ENCODE measurements at regions not wholly inside any gene's neighbourhood (a gene's known extent, or its start where the extent isn't known, plus 50 kb on each side); places are given as distances from the start of the nearest gene placed in this dataset.
A peak's percentile ranks its signal among the peaks of the same experiment; 100 is the strongest.

- DNase-seq (ENCODE audit: low spot score) (no peak), FAIRE-seq (no peak)
Observed at GRCh38 chr17:62882878-62883277, 74.8 kb upstream of the MARCHF10 start.

DNA sequence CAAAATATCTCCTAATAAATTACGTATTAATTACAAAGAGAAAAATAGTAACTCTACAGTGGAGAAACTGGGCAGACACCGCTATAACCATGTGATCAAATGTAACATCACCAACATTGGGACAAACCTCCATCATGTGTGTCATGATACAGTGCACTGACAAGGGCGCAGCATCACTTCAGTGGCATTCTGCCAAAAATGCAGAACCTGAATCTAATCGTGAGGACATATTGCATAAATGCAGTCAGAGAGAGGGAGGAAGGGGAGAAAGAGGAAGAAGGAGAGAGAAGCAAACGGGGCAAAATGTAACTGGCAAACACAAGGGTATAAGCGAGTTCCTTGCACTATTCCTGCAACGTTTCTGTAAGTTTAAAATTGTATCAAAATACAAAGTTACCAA lies 74.2 kb upstream of the MARCHF10 start:
- no peak for DNase-seq (ENCODE audit: low spot score)

GRCh38 chr17:62880120-62880519 lies 72.0 kb upstream of the MARCHF10 start:
- FAIRE-seq: no peak

More for the DNA sequence above, 74.2 kb upstream of the MARCHF10 start:
- peak; percentile 94 for FAIRE-seq

DNA sequence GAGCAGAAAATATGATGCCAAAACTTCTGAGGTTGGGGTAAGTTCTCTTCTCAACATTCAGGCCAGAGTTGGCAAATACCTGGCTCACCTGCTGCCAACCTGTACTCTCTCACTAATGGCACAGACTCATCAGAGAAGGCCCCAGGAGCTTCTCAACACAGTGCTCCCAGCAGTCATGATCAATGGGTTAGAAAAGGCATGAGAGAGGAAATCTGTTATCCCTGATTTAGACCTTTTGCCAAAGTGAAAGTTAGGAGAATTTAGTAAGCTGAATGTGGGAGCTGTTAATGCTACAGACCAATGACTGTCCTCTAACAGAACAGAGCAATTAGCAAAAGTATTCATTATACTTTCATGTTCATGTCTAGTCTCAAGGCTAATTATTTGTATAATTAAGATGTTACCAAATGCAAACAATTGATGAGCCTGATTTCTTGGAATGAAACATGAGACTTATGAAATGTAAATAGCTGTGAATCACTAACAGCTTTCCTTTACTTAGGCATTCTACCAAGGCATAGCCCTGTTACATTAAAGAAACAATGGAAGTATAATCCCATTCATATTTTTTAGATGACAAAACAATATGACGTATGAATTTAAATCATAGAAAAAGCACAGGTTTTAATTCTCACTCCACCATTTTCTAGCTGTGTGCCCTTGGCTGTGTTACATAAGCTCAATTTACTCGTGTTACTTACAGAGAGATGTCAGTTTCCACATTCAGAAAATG lies 68.7 kb upstream of the MARCHF10 start:
- FAIRE-seq: no peak

More at GRCh38 chr17:62880120-62880519, 72.0 kb upstream of the MARCHF10 start:
- no peak for DNase-seq (ENCODE audit: low spot score)

GRCh38 chr17:62876063-62876462 lies 67.9 kb upstream of the MARCHF10 start:
- DNase-seq (ENCODE audit: low spot score) (no peak), FAIRE-seq (peak; percentile 50)

More for the DNA sequence above, 68.7 kb upstream of the MARCHF10 start:
- DNase-seq (ENCODE audit: low spot score): no peak

GRCh38 chr17:62875296-62875695 lies 67.2 kb upstream of the MARCHF10 start:
- DNase-seq (ENCODE audit: low spot score) (no peak), FAIRE-seq (no peak)

DNA sequence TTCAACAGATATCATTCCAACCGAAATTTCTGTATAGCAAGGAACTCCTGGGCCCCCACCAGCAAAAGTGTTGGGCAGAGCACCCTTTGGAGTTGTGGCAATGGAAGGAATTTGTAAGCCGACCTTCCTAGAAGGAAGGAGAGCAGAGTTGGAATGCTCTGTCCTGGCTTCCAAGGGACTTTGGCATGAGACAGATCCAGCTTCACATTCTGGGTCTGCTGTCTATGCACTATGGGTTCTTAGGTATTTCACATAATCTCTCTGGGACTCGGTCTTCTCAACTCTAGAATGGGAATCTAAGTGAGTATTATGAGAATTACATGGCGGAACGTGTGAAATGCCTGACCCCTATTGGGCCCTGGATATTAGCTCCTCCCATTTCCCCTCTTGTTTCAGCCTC lies 63.2 kb upstream of the MARCHF10 start:
- no peak for FAIRE-seq
- no peak for DNase-seq (ENCODE audit: low spot score)

DNA sequence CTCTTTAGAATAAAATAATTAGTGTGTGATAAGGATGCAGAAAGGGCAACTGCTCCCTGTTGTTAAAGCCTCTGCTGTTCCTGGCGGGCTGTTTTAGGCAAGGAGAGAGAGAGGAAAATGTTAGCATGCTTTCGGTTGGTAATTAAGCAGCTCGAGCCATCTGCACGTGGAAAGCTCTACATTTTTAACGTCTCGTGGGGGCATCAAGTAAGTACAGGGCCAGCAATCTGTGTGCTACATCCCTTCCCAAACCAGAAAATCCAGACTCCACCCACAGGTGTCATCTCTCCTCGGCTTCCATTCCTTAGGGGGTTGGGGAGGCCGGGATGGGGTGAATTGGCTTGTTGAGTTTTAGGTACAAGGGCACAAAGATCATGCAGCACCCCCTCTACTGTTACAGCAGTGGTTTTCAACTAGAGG lies 62.4 kb upstream of the MARCHF10 start:
- FAIRE-seq (no peak), DNase-seq (ENCODE audit: low spot score) (no peak)

DNA sequence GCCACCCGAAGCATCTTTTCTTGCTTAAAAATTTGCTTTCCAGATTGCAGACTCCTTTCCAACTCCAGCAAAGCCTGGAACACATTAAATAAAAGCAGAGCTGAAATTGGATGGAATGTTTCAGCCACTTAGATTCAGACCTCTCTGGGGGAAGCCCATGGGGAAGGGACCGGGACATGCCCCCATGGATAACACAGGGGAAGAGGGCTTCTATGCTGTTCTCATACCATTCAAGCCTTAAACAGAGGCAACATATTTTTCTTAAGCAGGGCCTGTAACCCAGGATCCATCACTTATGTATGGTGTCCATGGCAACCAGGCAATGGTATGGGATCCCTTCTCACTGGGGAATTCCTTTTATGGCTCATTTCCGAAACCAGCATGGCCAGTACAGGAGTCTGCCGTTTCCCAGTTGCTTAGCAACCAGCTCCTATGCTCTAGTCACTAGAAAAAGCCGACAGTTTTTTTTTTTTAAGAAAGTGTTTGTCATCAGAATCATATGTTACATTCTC lies 62.0 kb upstream of the MARCHF10 start:
- FAIRE-seq (no peak), DNase-seq (ENCODE audit: low spot score) (no peak)

- DNase-seq (ENCODE audit: low spot score): no peak
- peak; percentile 90 for FAIRE-seq
Observed at GRCh38 chr17:62868723-62869122, 60.6 kb upstream of the MARCHF10 start.

GRCh38 chr17:62868008-62868407 lies 59.9 kb upstream of the MARCHF10 start:
- no peak for DNase-seq (ENCODE audit: low spot score)
- no peak for FAIRE-seq

DNA sequence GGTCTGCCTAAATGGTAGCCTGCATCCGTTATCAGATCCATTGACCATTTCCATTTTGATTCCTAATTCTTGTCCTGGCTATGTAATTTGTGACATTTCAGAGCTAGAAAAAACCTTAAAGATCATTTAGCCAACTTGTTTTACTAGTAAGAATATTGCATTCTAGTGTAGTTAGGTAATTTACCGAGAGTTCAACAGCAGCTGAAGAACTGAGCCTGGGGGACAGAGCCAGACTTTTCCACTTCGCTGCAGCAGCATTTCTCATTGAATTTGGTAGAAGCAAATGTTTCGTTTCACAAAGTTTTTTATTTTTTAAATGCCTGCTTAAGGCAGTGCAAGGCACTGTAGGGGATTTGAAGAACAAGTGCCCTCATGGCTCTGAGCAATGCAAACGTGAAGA lies 59.2 kb upstream of the MARCHF10 start:
- no peak for DNase-seq (ENCODE audit: low spot score)

GRCh38 chr17:62866471-62866870 lies 58.4 kb upstream of the MARCHF10 start:
- DNase-seq (ENCODE audit: low spot score): no peak
- no peak for FAIRE-seq

More for the DNA sequence above, 59.2 kb upstream of the MARCHF10 start:
- FAIRE-seq: peak; percentile 50

- no peak for DNase-seq (ENCODE audit: low spot score)
- peak; percentile 48 for FAIRE-seq
Observed at GRCh38 chr17:62865586-62865985, 57.5 kb upstream of the MARCHF10 start.

GRCh38 chr17:62862251-62862650 lies 54.1 kb upstream of the MARCHF10 start:
- no peak for DNase-seq (ENCODE audit: low spot score)
- FAIRE-seq: no peak

DNA sequence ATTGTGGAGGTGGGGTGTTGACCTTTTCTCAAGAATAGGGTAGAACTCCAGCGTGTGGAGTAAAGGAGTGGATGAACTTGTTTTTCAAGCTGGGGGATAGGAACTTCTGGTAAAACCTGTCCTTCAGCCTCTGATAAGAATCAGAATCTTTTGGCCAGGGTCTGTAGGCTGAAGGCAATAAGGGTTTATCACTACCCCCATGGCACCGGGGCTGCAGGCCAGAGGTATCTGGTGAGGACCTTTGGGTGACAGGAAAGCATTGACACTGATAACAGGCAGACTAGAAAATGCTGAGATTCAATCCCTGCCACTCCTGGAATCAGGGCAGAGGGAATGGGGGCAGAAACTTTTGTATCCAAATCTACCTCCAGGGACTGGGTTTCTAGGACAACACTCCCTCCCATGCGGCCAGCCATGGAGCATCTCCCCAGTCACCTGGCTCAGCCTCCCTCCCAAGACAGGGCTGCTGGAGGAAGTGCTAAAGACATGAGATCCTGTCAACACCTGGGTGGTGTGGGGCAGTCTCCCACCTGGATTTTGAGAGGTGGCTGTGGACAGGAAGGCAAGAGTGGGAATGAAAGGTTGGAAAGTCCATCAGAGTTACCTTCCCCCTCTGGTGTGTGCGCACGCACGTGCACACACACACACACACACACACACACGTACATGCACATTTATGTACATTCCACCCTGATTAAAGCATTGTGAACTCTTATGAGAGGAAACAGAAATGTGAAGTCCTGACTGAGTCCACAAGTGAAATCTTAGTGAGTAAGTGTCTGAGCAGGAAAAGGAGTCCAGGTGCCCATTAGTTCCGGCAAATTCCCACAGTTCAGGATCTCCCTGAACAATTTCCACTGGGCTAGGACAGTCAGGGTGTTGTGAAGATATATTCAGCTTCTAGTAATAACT lies 53.1 kb upstream of the MARCHF10 start:
- peak; percentile 88 for FAIRE-seq
- no peak for DNase-seq (ENCODE audit: low spot score)

DNA sequence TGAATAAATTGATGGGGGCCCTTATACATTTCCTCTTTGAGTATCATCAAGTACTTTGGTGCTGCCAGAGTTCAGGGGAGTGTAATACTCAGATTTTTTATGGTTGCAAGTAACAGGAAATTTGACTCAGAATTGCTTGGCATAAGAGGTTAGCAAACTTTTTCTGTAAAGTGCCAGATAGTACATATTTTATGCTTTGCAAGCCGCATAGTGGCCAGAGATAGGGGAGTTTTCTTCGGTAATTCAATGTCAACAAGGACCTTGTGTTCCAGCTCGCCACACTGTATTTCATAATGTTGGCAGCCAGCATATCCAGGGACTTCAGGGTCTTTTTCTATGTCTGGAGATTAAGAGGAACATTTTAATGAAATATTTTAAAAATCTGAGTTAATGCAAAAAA lies 51.0 kb upstream of the MARCHF10 start:
- DNase-seq (ENCODE audit: low spot score) (no peak), FAIRE-seq (no peak)

Data from urothelium cell line (cell line).